Aorta (tissue), 5 donors: ENCODE measurements at regions not wholly inside any gene's neighbourhood (a gene's known extent, or its start where the extent isn't known, plus 50 kb on each side); places are given as distances from the start of the nearest gene placed in this dataset.

Source experiments
- ATAC-seq: fragments of 200-7000 bp; cut with Tn5 transposase; one replicate; pipeline ENCODE4 v1.9.1; 2022; ENCODE audit warnings: moderate library complexity; ENCODE audit not compliant: low FRiP score
- DNase-seq, 2 donors: peaks; one replicate each; pipeline ENCODE4 v3.0.0-alpha.2; 2020
- H3K27ac ChIP-seq, 2 donors: one replicate each; pipeline ENCODE4 v1.5.1; 2013; ENCODE audit warnings: low read length in 2 of 2, mild to moderate bottlenecking in 2 of 2, moderate library complexity in 2 of 2, control low read depth in 1 of 2, inconsistent platforms in 1 of 2, low read depth in 1 of 2
- H3K27me3 ChIP-seq, 2 donors: one replicate each; pipeline ENCODE4 v1.6.1; 2013; ENCODE audit warnings: control low read depth in 1 of 2, low read length in 1 of 2, mild to moderate bottlenecking in 1 of 2, moderate library complexity in 1 of 2; ENCODE audit not compliant: insufficient read depth in 2 of 2, control insufficient read depth in 1 of 2
- H3K36me3 ChIP-seq, 2 donors: one replicate each; pipeline ENCODE4 v1.6.1; 2013; ENCODE audit warnings: control low read depth in 1 of 2, low read length in 1 of 2, mild to moderate bottlenecking in 1 of 2; ENCODE audit not compliant: insufficient read depth in 2 of 2, control insufficient read depth in 1 of 2
- H3K4me1 ChIP-seq, 2 donors: one replicate each; pipeline ENCODE4 v1.6.1; 2013; ENCODE audit warnings: low read length in 2 of 2, control low read depth in 1 of 2, mild to moderate bottlenecking in 1 of 2, moderate library complexity in 1 of 2; ENCODE audit not compliant: insufficient read depth in 2 of 2, control insufficient read depth in 1 of 2
- H3K4me3 ChIP-seq, 2 donors: one replicate each; pipeline ENCODE4 v1.5.1; 2013; ENCODE audit warnings: low read length in 2 of 2, control low read depth in 1 of 2, mild to moderate bottlenecking in 1 of 2
- H3K9me3 ChIP-seq: one replicate; pipeline ENCODE4 v1.6.1; 2013; ENCODE audit warnings: mild to moderate bottlenecking, low read length; ENCODE audit not compliant: control insufficient read depth
- WGBS, 2 donors: extraction: QIAGEN DNeasy Blood & Tissue Kit; methylation state at CpG; one replicate each; pipeline ENCODE4 v1.1.7; 2013; 5-methylcytosine and 5-hydroxymethylcytosine counted together
- intact Hi-C, 2 donors: fragments of 100-400 bp; cut with DNase I; formaldehyde crosslinking; loops; one replicate each; pipeline versions ENCODE4 v1.14.2 to v1.15.0; 2022
- donor health status: healthy with polysubstance abuse.
- donor health status: Bipolar disorder and iron deficiency.
- donor health status: DM: no; HTN: no; CAD: no.
- donor health status: DM: no; HTN: no; CAD: no.
- donor health status: DM: yes; HTN: yes; CAD: no.

DNA sequence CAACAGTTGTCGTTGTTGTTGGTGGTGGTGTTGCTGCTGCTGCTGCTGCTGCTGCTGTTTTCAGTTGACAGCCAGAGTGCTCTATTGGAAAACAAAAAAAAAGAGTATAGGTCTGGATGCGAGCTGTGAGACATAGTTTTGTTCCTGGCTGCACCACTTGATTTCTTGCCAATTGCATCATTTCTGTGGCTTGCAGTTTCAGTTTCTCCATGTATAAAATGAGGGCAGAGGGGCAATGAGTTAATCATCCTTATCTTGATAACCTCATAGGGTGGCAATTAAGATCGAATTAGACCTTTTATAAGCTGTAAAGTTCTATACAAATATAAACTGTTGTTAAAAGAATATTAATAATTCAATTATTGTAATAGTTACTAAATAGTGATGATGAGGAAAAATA, 156.7 kb downstream of the DMRTA2 start:
- Histone ChIP-seq H3K4me1 (no peaks in the 10 kb centered on the region), H3K27ac (no peak overlapping the region), H3K4me3 (no peak overlapping the region), H3K36me3 (no peaks in the 10 kb centered on the region), H3K9me3 (no peaks in the 10 kb centered on the region), H3K27me3 (no peaks in the 10 kb centered on the region)
- ATAC-seq = no peak
- no peak for DNase-seq
- WGBS, 2 donors = 36 to 37% methylated on average over 3 of the region's 3 CpGs
- intact Hi-C loops = no loop called here

DNA sequence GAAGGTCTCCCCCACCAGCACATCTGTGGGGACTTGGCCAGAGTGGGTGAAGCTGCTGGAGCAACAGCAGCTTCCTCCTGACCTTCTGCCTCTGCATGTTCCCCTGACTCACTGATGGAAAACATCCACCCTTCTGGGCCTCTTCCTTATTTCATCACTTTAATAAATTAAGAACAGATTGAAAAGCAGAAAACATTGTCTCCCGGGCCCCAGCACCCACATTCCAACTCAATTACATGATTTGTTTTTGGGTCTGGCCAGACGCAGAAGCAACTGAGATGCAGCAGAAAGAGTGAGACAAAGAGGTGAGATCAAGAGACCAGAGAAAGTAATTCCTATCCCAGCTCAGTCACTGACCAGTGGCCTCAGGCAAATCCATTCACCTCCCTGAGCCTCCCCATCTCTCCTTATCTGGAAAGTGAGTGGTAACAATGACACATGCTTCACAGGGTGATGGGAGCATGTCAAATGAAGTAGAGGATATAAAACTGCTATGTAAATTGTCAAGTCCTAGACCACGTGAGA, 157.1 kb downstream of the ELAVL4 start:
- intact Hi-C loops = no loop called here
- Histone ChIP-seq H3K27ac (no peak overlapping the region), H3K27me3 (no peaks in the 10 kb centered on the region), H3K4me3 (no peak overlapping the region), H3K9me3 (no peaks in the 10 kb centered on the region), H3K4me1 (no peaks in the 10 kb centered on the region), H3K36me3 (no peaks in the 10 kb centered on the region)
- ATAC-seq = no peak
- 21 to 26% methylated on average over 3 of the region's 3 CpGs for WGBS, 2 donors
- DNase-seq = no peak

DNA sequence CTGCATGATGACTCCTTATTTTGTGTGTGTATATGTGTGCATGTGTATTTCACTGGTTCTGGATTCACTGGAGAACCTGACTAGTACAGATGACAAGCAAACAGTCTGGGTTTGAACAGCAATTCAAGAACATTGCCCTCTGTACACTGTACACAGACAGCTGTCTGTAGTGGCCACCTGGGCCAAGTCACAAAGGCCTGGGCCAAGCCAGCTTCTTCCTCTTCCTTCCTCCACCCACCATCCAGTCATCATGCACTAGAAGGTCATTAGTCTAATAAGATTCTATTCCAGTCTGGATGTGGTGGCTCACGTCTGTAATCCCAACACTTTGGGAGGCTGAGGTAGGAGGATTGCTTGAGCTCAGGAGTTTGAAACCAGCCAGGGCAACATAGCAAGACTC, 155.9 kb downstream of the ELAVL4 start:
- H3K4me3 ChIP-seq = no peak overlapping the region
- no peaks in the 10 kb centered on the region for H3K27me3 ChIP-seq
- H3K27ac ChIP-seq = no peak overlapping the region
- intact Hi-C loops = no loop called here
- ATAC-seq = no peak
- no peaks in the 10 kb centered on the region for H3K36me3 ChIP-seq
- H3K9me3 ChIP-seq = no peaks in the 10 kb centered on the region
- H3K4me1 ChIP-seq = no peaks in the 10 kb centered on the region
- 59 to 71% methylated on average over 1 of the region's 1 CpG for WGBS, 2 donors
- no peak for DNase-seq

DNA sequence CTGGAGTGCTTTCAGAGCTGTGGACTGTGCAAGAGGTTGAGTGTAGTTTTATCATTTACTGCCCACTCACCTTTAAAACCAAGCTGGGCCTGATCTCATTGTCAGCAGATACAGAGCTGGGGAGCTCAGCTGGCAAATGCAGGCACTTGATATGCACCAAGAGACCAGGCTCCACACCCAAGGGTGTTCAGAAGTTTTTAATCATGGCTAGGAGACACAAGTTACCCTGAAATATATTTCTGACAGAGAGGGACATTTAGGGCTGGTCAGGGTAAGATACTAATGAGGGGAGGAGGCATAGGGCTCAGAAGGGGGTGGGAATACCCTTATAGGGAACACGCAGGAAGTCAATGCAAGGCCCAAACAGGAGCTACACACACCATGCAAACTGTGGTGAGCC, 153.7 kb downstream of the ELAVL4 start:
- WGBS, 2 donors = 74 to 75% methylated on average over 1 of the region's 1 CpG
- H3K27ac ChIP-seq = no peak overlapping the region
- H3K27me3 ChIP-seq = peaks cover 0 to 2% of the 10 kb centered on the region in 2 donors
- H3K36me3 ChIP-seq = no peaks in the 10 kb centered on the region
- H3K4me3 ChIP-seq = no peak overlapping the region
- intact Hi-C loops = no loop called here
- ATAC-seq = no peak
- no peak for DNase-seq
- no peaks in the 10 kb centered on the region for H3K4me1 ChIP-seq
- H3K9me3 ChIP-seq = no peaks in the 10 kb centered on the region

DNA sequence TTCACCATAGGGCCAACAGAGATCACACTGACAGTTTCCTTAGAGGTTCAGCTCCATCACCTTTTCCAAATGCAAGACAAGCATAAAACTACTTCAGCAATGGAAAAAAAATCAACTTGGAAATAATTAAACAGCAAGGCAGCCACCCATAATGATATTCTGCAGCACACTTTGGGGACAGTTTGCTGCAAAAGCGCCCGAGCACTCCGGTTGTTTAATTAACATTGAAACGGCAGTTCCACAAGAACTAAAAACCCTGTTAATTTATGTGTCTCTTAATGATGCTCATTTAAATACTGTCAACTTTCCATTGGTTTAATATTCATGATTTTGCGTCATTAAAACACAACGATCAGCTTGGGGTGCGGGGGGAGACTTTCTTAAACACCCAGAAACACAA, 153.2 kb downstream of the ELAVL4 start:
- no peaks in the 10 kb centered on the region for H3K36me3 ChIP-seq
- no peak overlapping the region for H3K4me3 ChIP-seq
- 89 to 90% methylated on average over 7 of the region's 7 CpGs for WGBS, 2 donors
- H3K27ac ChIP-seq = no peak overlapping the region
- intact Hi-C loops = no loop called here
- DNase-seq (no peak), ATAC-seq (no peak)
- no peaks in the 10 kb centered on the region for H3K4me1 ChIP-seq
- no peaks in the 10 kb centered on the region for H3K9me3 ChIP-seq
- H3K27me3 ChIP-seq = peaks cover 0 to 2% of the 10 kb centered on the region in 2 donors

DNA sequence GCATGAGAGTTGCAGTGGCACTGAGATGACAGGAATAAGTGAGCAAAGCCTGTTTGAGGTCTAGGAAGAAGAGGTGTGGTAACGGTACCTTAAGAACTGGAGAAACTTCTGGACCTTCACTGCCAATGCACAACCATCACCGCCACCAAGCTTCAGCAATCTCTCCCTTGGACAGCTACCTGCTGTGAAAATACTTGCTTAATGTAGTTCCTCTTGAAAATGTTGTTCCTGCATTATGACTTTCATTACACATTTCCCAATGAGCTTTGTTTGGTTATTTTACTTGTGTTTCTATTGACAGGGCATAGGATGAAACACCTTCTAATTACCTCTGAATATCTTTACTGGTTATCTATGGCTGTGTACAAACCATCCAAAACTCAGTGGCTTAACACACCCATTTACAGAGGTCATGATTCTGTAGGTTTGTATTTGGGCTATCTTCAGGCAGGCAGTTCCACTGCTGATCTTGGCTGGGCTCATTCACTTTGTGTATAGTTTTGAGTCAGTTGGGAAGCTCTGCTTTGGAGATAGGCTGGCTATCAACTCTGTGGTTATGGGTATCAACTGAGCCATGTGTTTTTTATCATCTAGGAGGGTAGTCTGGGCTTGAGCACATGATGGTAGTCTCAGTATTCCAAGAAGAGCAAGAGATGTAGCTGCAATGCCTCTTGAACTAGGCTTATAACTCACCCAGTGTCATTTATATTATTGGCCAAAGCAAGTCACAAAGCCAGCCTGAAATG, 149.4 kb downstream of the ELAVL4 start:
- no peaks in the 10 kb centered on the region for H3K4me1 ChIP-seq
- no peak for DNase-seq
- intact Hi-C loops = no loop called here
- no peak overlapping the region for H3K4me3 ChIP-seq
- no peak overlapping the region for H3K27ac ChIP-seq
- H3K27me3 ChIP-seq = peaks cover 0 to 2% of the 10 kb centered on the region in 2 donors
- H3K9me3 ChIP-seq = no peaks in the 10 kb centered on the region
- no peaks in the 10 kb centered on the region for H3K36me3 ChIP-seq
- WGBS, 2 donors = 82 to 87% methylated on average over 2 of the region's 2 CpGs
- ATAC-seq = no peak

DNA sequence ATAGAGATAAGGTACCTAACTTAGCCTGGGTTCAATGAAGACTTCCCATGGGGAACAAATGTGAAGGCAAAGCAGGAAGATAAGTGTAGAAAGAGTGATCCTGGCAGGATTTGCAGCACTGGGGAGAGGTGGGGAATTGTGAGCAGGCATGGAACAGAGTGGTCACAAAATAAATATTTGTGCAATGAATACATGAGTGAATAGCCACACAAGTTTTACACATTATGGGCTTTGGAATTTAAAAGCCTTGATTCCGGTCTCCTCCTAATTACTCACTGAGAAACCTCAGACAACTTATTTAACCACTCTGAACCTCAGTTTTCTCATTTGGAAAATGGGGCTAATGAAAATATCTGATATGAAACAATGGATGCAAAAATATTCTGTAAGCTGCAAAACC, 148.3 kb downstream of the ELAVL4 start:
- Histone ChIP-seq H3K36me3 (no peaks in the 10 kb centered on the region), H3K9me3 (no peaks in the 10 kb centered on the region), H3K27ac (no peak overlapping the region), H3K27me3 (peaks cover 0 to 2% of the 10 kb centered on the region in 2 donors), H3K4me3 (no peak overlapping the region), H3K4me1 (no peaks in the 10 kb centered on the region)
- no peak for DNase-seq
- WGBS, 2 donors = 78 to 88% methylated on average over 1 of the region's 1 CpG
- intact Hi-C loops = no loop called here
- ATAC-seq = no peak
